ENCODE measurements at regions not wholly inside any gene's neighbourhood (a gene's known extent, or its start where the extent isn't known, plus 50 kb on each side); places are given as distances from the start of the nearest gene placed in this dataset.

DNA sequence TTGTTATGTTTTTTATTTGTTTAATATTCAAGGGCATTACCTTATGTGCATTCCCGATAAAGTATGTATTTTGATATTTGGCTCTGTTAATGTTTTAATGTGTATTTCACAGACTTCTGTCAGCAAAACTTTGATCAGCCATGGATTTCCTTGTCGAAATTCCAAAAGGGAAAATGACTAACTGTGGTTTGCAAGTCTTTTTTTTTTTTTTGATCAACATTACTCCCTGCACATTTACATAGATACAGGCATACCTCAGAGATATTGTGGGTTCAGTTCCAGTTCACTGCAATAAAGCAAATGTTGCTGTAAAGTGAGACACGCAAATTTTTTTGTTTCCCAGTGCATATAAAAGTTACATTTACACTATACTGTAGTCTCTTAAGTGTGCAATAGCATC is 351.9 kb downstream of the CXCL12 start:
- TF ChIP-seq POLR2A (IDR thresholded peaks at IDR 0.05), result no peak
- TF ChIP-seq, protein P1, sequence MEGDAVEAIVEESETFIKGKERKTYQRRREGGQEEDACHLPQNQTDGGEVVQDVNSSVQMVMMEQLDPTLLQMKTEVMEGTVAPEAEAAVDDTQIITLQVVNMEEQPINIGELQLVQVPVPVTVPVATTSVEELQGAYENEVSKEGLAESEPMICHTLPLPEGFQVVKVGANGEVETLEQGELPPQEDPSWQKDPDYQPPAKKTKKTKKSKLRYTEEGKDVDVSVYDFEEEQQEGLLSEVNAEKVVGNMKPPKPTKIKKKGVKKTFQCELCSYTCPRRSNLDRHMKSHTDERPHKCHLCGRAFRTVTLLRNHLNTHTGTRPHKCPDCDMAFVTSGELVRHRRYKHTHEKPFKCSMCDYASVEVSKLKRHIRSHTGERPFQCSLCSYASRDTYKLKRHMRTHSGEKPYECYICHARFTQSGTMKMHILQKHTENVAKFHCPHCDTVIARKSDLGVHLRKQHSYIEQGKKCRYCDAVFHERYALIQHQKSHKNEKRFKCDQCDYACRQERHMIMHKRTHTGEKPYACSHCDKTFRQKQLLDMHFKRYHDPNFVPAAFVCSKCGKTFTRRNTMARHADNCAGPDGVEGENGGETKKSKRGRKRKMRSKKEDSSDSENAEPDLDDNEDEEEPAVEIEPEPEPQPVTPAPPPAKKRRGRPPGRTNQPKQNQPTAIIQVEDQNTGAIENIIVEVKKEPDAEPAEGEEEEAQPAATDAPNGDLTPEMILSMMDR (IDR thresholded peaks at IDR 0.05), result no peak
- DNase-seq (ENCODE audit: low spot score in 2 of 2), result no peak
- H3K4me3 ChIP-seq (ENCODE audit: low read depth, poor library complexity, severe bottlenecking), result no peak overlapping the region
- intact Hi-C loops (cut with DNase I; ENCODE audit: low total_unique reads), result no loop called here
- WGBS, 2 donors, result 71% methylated on average over 3 of the region's 3 CpGs

DNA sequence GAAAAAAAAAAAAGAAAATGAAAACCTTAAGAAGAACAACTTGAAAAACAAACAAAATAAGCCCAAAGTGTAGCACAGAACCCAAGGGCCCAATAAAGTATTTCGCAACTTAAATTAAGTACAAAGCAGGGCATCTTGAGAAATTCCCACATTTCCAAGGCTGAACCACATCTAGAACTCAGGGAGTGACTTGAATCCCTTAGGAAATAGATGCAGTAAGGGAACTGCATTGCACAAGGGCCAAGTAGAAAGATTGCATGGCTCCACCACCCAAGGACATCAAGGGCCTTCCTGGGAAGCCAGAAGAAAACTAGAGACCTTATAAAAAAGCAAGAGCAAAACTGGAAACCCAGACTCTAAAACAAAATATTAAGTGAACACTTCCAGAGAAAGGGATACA is 352.7 kb downstream of the CXCL12 start:
- intact Hi-C loops (cut with DNase I; ENCODE audit: low total_unique reads), result no loop called here
- DNase-seq (ENCODE audit: low spot score in 2 of 2), result peak in 1 of 2 donors; percentile 64
- WGBS, 2 donors, result 71 to 81% methylated on average over 1 of the region's 1 CpG
- no peak overlapping the region for H3K4me3 ChIP-seq (ENCODE audit: low read depth, poor library complexity, severe bottlenecking)
- no peak for TF ChIP-seq POLR2A (IDR thresholded peaks at IDR 0.05)
- TF ChIP-seq, protein P1 (IDR thresholded peaks at IDR 0.05), result no peak

DNA sequence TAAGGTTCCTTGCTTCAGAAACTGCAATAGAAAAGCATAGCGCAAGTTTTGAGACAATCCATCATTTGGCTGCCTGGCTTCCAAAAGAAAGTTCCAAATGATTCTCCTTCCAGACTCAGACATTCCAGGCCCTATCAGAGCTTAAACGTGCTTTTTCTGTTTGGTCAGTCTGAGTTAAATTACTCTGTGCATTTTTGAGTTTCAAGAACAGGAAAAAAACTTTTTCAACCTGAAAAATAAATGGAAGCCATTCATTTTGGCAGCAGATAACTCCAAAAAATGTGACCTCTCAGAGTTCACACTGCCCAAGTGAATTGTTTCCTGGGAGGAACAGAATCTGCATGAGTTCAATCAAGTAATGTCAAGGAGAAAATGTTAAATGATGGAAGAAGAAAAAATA is 354.2 kb downstream of the CXCL12 start:
- WGBS, 2 donors, result 55 to 64% methylated on average over 2 of the region's 2 CpGs
- no peak for DNase-seq (ENCODE audit: low spot score in 2 of 2)
- TF ChIP-seq, protein P1 (IDR thresholded peaks at IDR 0.05), result no peak
- TF ChIP-seq POLR2A (IDR thresholded peaks at IDR 0.05), result no peak
- no peak overlapping the region for H3K4me3 ChIP-seq (ENCODE audit: low read depth, poor library complexity, severe bottlenecking)
- intact Hi-C loops (cut with DNase I; ENCODE audit: low total_unique reads), result no loop called here

DNA sequence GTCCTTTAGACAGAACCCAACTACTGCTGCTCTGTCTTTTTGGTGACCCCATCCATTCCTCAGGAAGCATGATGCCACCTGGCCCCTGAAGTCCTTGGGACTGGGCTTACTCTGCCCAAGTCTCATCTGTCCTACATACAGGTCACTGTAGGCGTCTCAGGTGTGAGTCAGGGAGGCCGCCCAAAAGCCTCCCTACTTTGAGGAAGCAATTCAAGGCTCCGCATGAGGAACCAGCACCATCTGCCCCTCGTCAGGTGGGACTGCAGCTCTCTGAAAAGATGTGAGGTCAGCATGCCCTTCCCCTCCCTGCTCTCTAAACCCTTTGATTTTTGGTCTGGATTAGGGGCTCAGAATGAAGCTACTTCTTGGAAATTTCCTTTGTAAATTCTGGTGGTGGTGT is 354.8 kb downstream of the CXCL12 start:
- DNase-seq (ENCODE audit: low spot score in 2 of 2), result peak; percentile 12 to 77
- intact Hi-C loops (cut with DNase I; ENCODE audit: low total_unique reads), result no loop called here
- no peak overlapping the region for H3K4me3 ChIP-seq (ENCODE audit: low read depth, poor library complexity, severe bottlenecking)
- WGBS, 2 donors, result 70 to 84% methylated on average over 4 of the region's 4 CpGs
- TF ChIP-seq, protein P1 (IDR thresholded peaks at IDR 0.05), result no peak
- no peak for TF ChIP-seq POLR2A (IDR thresholded peaks at IDR 0.05)

DNA sequence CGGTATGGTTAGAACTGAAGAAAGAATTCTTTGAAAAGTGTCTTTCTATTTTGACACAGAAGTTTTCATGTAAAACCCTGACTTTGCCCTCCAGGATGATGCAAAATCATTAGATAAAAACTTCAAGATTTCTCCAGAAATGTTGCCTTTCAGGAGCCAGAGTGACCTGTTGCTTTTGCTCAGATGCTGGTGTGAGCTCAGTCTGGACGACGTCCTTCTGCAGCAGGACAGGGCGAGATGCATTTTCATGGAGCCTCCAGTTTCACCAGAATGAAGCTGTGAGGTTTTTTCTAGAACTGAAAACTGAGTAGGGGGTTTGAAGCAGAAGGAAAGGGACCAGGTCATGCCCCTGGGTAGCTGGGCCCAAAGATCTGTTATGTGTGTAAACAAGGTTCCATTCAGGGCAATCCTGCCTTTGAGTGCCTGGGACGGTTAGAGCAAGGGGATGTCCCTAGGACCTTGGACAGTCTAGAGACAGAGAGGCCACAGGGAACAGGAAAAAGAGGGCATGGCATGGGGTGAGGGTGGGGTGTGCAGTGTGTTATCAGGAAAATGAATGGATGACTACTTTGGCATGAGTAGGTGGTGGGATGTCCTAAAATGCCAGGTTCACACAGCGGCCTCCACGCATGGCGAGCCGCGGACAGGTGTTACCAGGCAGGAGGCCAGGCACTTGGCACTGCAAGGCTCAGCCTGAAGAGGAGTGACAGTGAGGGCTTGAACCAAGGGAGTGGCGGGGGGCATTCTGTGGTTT is 356.3 kb downstream of the CXCL12 start:
- intact Hi-C loops (cut with DNase I; ENCODE audit: low total_unique reads), result no loop called here
- no peak overlapping the region for H3K4me3 ChIP-seq (ENCODE audit: low read depth, poor library complexity, severe bottlenecking)
- no peak for TF ChIP-seq POLR2A (IDR thresholded peaks at IDR 0.05)
- TF ChIP-seq, protein P1 (IDR thresholded peaks at IDR 0.05), result no peak
- WGBS, 2 donors, result 91 to 96% methylated on average over 11 of the region's 11 CpGs
- peak; percentile 9 to 74 for DNase-seq (ENCODE audit: low spot score in 2 of 2)
